OCI-LY1 (cell line): ENCODE measurements at regions not wholly inside any gene's neighbourhood (a gene's known extent, or its start where the extent isn't known, plus 50 kb on each side); places are given as distances from the start of the nearest gene placed in this dataset.

ENCODE experiments used
- CTCF ChIP-seq: fragments of 200-600 bp; sonication (generic), shearing (Covaris generic); IDR thresholded peaks from 2 replicates; pipeline ENCODE4 v1.5.1; 2017; ENCODE audit warnings: mild to moderate bottlenecking, antibody characterized with exemption, low read length, moderate library complexity, mixed read lengths
- EZH2 ChIP-seq: fragments of 200-600 bp; sonication (generic), shearing (Covaris generic); IDR thresholded peaks from 2 replicates; pipeline ENCODE4 v1.8.0; 2017; ENCODE audit warnings: borderline replicate concordance, mixed run types, mild to moderate bottlenecking, antibody characterized with exemption, low read length, moderate library complexity, mixed read lengths

DNA sequence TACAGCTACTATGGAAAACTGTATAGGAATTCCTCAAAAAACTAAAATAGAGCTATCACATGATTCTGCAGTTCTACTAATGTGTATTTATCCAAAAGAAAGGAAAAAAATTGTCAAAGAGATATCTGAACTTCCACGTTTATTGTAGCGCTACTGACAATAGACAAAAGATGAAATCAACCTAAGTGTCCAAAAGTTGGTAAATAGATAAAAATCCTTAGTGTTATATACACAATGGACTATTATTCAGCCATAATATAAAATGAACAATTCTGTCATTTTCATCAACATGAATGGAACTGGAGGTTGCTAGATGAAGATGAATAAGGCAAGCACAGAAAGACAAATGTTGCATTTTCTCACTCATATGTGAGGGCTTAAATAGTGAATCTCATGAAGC is 1492.1 kb downstream of the MRPL39 start:
- TF ChIP-seq CTCF, result no peak
- no peak for TF ChIP-seq EZH2
